ENCODE measurements at regions not wholly inside any gene's neighbourhood (a gene's known extent, or its start where the extent isn't known, plus 50 kb on each side); places are given as distances from the start of the nearest gene placed in this dataset.

- TF ChIP-seq CTCF (conservative IDR thresholded peaks at IDR 0.05; ENCODE audit: control insufficient read depth, insufficient read depth, low read depth, low read length), result no peak
- H3K4me3 ChIP-seq (ENCODE audit: control insufficient read depth, low read depth, low read length), result no peak overlapping the region
- no peak for DNase-seq (ENCODE audit: low read depth)
Observed at GRCh38 chr1:193971595-193971994, 785.2 kb upstream of the B3GALT2 start.

DNA sequence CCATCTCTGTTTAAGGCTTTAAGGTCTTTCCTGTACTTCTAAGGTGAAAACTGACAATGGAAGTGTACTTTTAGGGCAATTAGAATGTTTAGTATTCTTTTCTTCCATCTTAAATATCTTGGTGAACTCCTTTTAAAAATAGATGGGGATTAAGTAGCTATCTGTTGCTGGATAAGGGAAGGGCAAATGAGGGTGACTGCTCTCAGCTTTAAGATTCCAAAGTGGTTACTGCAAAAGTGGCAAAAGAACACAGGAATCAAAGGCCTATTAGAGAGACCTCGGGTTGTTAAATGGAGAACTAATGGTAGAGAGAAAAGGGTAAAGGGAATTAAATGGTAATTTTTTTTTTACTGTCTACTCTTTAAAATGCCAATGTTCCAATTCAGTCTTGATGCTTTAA, 774.1 kb upstream of the B3GALT2 start:
- no peak for TF ChIP-seq CTCF (conservative IDR thresholded peaks at IDR 0.05; ENCODE audit: control insufficient read depth, insufficient read depth, low read depth, low read length)
- DNase-seq (ENCODE audit: low read depth), result no peak
- no peak overlapping the region for H3K4me3 ChIP-seq (ENCODE audit: control insufficient read depth, low read depth, low read length)

DNA sequence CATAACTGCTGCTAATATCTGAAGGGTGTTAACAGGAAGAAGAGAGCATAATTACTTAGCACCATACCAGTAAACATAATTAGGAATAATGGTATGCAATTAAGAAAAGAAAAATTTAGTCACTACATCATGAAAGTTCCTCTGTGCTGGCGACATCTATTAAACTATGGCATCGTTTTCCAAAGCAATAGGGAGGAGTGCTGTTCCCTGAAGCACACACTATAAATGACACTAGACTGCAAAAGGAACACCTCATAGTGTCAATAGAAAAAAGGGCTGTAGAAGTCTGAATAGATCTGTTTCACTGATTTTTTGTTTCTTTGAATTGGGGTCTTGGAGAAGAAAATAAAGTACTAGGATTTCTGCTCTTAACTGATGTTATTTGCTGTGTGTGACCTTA, 773.6 kb upstream of the B3GALT2 start:
- no peak for TF ChIP-seq CTCF (conservative IDR thresholded peaks at IDR 0.05; ENCODE audit: control insufficient read depth, insufficient read depth, low read depth, low read length)
- no peak for DNase-seq (ENCODE audit: low read depth)
- no peak overlapping the region for H3K4me3 ChIP-seq (ENCODE audit: control insufficient read depth, low read depth, low read length)

DNA sequence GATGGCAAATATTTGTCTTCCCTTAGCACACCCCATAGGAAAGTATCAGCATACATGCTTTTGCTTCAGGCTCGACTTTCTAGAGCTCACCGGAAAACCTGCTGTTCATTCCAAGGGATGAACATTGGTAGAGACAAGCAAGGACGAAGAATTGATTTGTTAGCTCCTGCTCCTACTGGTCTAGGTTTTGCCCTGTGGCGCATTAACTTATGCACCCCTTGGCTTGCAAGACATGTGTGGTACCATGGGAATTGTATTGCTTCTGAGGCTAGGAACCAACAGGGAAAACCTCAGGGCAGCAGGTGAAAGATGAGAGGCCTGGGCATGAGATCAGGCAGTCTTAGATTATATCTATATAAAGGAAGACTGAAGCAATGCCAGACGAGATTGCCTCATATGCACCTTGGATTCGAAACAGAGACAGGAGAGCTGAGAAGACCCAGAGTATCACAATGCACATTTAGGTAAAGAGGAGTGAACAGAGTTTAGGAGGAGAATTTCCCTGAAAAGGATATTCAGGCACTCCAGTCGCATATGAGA, 771.2 kb upstream of the B3GALT2 start:
- TF ChIP-seq CTCF (conservative IDR thresholded peaks at IDR 0.05; ENCODE audit: control insufficient read depth, insufficient read depth, low read depth, low read length), result no peak
- DNase-seq (ENCODE audit: low read depth), result no peak
- H3K4me3 ChIP-seq (ENCODE audit: control insufficient read depth, low read depth, low read length), result no peak overlapping the region

GRCh38 chr1:193952778-193953374, 766.5 kb upstream of the B3GALT2 start:
- TF ChIP-seq CTCF (conservative IDR thresholded peaks at IDR 0.05; ENCODE audit: control insufficient read depth, insufficient read depth, low read depth, low read length), result no peak
- no peak overlapping the region for H3K4me3 ChIP-seq (ENCODE audit: control insufficient read depth, low read depth, low read length)
- DNase-seq (ENCODE audit: low read depth), result no peak

- no peak overlapping the region for H3K4me3 ChIP-seq (ENCODE audit: control insufficient read depth, low read depth, low read length)
- TF ChIP-seq CTCF (conservative IDR thresholded peaks at IDR 0.05; ENCODE audit: control insufficient read depth, insufficient read depth, low read depth, low read length), result no peak
- DNase-seq (ENCODE audit: low read depth), result no peak
Observed at GRCh38 chr1:193951984-193952383, 765.6 kb upstream of the B3GALT2 start.

DNA sequence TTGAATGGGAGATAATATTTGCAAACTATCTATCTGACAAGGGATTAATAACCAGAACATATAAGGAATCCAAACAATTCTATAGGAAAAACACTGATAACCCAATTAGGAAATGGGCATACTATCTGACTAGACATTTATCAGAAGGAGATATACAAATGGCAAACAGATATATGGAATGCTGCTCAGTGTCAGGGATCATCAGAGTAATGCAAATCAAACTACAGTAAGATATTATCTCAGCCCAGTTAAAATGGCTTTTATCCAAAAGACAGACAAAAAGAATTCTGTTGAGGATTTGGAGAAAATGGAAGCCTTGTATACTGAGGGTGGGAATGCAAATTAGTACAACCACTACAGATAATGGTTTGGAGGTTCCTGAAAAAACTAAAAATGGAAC, 758.0 kb upstream of the B3GALT2 start:
- H3K4me3 ChIP-seq (ENCODE audit: control insufficient read depth, low read depth, low read length), result no peak overlapping the region
- TF ChIP-seq CTCF (conservative IDR thresholded peaks at IDR 0.05; ENCODE audit: control insufficient read depth, insufficient read depth, low read depth, low read length), result no peak
- no peak for DNase-seq (ENCODE audit: low read depth)
